HG03342 (cell line): ENCODE measurements at regions not wholly inside any gene's neighbourhood (a gene's known extent, or its start where the extent isn't known, plus 50 kb on each side); places are given as distances from the start of the nearest gene placed in this dataset.
"Not testable (repeated sequence)": the region's sequence is repeated elsewhere in the genome, so short reads cannot be mapped to it uniquely, and the experiment has no call there.

ENCODE experiments used
- ATAC-seq: cut with Tn5 transposase; IDR thresholded peaks from one replicate; pipeline ENCODE4 v1.9.1; 2021; ENCODE audit warnings: mild to moderate bottlenecking, moderate library complexity; ENCODE audit not compliant: unreplicated experiment

DNA sequence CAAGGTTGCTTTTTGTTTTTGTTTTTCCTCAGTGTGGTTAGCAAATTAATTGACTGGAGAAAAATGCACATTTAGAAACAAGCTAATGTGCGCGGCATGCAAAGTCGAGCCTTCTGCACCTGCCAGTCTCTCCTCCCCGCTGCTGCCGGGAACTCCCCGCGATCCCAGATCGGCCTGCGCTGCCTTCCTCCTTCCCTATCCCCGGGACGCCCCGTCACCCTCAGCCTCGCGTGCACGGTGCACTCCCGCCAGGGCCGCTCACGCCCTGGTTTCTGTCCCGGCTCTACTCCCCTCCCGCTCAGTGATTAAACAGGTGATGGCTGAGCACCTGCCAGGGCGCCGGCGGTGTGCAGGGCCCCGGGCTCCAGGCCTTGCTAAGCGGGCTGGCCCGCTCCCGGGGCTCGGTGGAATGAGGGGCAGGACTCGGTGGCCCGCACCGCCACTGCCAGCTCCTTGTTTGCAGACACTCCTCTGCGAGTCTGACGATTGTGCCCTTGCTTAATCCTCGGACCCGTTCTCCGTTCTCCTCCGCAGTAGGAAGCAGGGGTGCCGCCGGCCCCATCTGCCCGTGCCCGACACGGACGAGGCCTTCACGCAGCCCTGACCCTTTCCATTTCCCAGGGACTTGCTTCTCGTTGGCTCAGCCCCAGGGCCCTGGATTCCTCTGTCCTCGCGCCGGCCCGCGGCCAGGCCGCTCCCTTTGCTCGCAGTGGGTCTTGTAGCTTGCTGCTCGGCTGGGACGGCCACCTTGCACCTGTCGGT, 143.4 kb downstream of the TRIML1 start:
- ATAC-seq = no peak

DNA sequence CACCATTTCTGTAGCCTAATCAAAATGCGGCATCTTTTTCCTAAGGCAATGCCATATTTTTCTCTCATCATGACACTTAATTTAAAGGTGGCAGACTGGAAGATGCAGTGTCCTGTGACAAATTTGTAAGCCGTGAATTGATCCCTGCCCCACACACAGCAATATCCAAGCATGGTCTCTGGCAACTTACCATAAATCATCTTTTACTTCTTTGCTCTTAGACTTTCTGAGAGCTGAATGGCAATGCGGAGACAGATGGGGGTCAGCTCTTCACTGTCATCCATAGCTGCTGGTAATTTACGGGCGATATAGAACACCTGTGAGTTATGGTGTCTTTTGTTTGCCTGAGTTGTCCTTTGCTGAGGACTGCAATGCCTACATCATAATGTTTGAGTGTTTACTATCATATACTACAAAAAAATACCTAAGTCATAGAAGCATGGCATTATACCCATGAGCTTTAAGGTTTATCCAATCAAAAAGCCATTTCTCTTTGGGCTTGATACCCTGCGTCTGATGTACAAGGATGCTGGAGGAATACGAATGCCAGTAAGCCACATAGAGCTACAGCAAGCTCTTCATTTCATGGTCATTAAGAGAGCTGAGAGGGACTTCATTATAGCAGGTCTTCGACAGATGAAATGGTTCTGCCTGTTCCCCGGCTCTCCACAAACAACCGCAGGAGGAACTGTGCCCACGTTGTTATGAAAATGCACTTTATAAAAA, 148.1 kb downstream of the TRIML1 start:
- no peak for ATAC-seq

DNA sequence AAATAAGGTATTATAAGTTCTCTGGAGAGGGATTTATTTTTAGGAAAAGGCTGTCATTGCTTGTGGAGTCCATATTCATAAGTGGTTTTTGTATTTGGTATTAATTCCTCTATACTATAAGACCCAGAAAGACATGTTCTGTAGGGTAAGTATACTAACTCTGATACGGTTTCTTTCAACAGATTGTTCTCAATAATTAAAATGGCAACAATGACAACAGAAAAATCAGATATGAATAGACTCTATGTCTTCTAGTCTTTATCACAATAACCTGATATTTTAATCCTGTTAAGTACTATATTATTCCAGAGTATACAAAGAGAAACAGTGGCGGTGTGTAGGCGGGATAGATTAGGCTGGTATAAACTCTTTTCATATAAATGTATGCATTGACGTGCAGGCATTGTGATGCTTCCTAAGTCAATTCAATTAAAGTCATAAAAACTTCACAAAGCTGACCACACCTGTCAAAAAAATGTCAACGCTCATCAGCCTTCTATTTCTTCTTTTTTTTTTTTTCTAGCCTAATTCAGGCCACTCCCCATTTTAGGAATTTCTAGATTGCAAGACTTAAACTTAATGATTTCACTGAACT, 150.4 kb downstream of the TRIML1 start:
- ATAC-seq = no peak

DNA sequence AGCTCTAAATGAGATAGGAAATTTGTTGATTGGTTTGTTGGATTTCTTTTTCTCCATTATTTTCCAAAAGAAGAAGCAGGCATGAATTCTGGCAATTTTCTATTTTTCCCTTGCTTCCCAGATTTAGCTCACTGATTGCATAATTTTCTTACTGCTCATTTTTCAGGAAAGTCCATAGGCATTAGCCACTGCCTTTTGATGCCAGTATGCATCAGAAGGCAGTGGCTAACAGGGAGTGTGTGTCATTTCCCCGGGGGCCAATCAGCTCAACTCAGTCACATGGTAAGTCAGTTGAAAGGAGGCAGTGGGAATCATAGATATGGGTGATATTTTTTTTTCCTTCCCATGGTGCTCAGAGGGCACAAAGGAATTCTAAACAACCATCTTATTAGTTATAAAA, 156.7 kb downstream of the TRIML1 start:
- ATAC-seq = no peak

DNA sequence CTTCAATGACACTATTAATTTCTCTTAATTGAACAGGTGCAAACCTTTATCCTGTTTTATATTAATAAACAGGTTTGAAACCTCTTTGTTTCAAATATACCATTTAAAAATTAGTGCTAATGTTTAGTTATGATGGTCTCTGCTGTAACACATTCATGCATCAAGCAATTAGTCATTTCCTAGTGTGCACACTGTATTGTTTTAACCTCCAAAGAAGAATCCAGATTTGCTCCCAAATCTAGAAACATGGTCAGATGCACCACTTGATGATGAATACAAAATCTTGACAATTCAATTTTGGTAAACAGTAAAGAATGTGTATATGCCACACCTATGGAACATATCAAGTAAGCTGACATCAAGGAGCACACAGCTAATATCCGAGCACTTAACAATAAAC, 157.1 kb downstream of the TRIML1 start:
- ATAC-seq = no peak

DNA sequence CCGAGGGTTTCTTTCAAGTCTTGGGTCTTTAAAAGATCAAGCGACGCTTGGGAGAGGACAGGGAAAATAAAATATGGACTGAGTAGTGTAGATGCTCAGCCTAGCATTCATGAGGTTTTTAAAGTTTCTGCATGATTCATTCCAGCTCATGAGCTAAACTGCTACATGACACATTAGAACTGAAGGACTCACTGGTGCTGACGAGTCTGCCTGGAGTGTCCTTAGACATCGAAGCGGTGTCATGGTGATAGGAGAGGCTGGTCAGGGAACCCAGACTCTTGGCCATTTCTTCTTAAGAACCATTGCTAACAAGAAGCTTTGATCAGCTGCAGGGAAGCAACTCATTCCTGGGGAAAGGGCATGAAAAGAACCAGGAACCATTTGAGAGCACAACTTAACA, 158.6 kb downstream of the TRIML1 start:
- no peak for ATAC-seq

DNA sequence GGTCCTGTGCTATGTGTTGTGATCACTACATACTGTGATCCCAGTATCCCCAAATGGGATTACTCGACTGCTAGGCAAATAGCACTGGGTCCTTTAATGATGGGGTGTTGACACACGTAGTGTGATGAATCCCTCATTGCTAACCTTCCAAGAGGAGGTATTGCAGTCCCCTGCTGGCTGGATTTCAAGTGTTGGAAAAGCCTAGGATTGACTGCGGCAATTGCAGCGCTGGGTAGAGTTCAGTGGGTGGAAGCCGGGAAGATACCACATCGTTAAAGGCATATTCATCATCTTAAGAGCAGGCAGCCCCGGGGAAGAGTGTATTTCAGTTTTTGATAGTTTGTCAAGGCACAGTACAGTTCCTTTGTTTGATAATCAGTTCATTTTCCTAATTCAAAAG, 159.9 kb downstream of the TRIML1 start:
- no peak for ATAC-seq

DNA sequence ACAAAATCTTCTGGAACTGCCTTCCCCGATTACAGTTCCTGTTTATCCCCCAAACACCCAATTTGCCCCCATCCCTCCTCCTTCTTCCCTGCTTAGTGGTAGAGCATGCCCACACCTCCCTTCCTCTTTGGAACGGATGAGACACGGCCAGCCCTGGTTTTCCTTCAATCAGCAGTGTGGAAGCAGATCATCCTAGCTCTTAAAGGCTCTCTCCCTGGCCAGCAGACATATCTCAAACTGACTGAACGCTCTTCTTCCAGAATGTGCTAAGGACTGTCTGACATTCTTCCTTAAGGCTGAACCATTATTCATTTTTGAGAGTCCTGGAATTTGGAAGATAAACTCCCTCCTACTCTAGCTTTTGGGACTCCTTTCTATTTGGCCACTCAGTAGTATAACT, 161.1 kb downstream of the TRIML1 start:
- ATAC-seq = no peak

DNA sequence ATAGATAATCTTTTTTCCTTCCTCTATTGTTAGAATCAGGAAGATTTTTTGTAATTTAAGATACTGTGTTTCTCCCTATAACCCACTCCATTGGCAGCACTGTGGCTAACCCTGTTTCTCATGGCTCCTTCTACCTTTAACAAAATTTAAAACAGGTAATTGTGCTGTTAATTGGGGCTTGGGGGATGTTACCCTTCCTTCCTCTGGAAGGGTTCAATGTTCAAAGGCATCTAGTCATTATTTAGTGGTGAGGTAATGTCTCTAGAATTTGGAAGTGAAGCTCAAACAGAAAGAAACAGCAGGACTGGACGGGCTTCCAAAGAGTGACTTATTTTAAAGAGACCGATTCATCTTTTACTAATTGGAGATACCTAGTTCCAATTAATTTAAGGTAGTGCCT, 166.4 kb downstream of the TRIML1 start:
- ATAC-seq = no peak

DNA sequence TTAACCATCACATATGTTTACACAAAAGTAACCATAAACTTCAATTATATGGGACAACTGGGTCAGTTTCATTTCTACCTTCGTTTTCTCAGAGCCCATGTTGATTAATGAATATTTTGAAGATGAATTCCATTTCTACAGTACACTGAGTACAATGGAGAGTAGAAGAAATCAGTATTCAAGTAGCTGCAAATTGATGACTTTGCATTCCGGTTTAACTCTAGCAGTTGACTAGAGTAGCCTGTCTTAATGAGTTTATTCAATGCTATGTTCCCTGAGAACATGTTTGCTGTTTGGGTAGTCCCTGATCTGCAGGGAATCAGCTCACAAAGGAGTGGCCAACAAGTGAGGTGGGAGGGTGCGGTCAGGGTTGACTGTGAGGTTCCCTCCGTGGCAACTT, 168.3 kb downstream of the TRIML1 start:
- ATAC-seq = no peak

DNA sequence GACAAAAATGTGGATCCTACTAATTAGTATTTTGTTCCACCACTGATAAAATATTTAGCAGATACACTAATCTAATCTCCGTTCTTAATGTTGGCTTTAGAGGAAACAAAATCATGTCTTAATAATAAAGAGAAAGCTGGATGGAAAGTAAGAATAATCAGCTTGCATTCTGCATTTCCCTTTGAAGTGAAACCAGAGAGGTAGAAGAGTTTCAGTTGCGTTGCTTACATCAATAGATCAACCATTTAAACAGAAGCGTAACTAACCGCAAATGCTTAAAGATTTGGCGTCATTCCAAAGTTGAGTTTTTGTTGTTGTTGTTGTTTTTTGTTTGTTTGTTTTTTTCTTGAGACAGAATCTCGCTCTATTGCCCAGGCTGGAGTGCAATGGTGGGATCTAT, 168.9 kb downstream of the TRIML1 start:
- ATAC-seq = no peak

DNA sequence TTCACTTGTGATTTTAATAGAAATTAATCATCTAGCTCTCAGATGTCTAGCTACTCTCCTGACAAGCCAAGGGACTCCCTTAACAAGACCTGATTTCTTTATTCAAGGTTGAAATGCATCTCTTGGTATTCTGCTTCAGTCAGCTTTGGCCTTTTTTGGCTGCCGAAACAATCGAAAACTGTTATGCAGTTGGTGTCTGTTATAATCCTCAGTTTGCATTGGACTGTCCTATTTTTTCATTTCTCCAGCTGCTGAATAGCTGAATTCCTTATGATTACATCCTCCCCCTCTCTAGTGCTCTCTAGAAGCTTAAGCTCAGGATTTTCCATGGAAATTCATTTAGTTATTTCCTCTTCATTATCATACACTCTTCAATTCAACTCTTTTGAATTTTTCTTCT, 177.2 kb downstream of the TRIML1 start:
- ATAC-seq = no peak

DNA sequence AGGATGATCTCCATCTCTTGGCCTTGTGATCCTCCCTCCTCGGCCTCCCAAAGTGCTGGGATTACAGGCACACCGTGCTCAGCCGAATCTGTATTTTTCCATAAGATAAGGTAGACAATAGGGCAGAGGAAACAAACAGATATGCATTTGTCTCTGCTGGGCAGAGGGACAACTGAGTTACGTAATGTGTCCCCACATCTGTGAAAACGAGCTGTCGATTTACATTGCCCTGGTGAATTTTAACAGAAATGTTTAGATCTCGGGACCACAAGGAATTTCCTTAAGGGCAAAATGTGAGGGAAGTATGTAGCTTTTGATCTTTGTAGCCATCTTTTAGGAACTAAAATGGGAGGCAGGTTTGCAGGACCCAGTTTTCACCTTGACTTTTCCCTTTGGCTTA, 189.7 kb downstream of the TRIML1 start:
- no peak for ATAC-seq

DNA sequence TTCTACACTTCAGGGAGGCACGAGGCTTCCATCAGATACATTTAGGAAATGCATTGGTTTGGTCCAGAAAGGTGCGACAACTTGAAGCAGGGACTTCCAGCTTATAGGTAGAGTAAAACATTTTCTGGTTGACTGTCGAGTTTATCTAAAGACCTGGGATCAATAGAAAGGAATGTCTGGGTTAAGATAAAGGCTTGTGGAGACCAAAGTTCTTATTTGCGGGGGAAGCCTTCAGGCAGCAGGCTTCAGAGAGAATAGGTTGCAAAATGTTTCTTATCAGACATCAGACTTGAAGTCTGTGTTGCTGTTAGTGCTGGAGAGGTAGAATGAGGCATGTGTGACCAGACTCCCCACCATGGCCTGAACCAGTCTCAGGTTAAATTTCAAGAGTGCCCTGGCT, 190.3 kb downstream of the TRIML1 start:
- no peak for ATAC-seq

DNA sequence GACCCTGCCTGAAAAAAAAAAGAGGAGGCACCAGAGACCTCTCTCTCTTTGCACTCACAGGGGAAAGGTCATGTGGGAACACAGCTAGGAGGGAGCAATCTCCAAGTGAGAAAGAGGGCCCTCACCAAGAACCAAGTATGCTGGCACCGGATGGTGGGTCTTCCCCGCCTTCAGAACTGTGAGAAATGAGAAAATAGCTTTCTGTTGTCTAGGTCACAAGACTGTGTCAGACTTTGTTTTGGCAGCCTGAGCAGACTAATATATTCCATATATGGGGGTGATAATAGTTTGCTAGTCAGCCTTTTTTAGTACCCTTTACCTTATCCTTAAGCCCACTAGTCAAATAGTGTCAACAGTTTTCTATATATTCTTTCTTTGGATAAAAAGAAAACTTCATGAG, 193.0 kb downstream of the TRIML1 start:
- no peak for ATAC-seq

DNA sequence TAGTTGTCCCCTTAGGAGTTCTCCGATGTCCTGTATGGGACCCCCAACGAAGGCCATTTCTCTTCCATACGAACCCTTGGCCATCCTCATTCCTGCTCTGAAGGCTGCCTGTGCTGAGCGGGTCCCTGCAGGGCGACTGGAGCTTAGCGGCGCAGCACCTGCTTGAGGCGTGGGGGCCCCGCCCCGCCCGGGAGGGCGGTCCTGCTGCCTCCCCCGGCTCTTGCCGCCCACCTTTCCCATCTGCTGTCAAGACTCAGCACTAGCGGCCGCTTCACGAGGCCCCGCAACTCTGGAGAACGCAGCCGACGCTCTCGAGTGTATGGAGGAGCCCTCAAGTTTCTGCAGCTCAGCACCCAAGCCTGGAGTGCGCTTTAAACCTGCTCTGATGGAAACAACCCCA, 197.7 kb downstream of the TRIML1 start:
- ATAC-seq = no peak

DNA sequence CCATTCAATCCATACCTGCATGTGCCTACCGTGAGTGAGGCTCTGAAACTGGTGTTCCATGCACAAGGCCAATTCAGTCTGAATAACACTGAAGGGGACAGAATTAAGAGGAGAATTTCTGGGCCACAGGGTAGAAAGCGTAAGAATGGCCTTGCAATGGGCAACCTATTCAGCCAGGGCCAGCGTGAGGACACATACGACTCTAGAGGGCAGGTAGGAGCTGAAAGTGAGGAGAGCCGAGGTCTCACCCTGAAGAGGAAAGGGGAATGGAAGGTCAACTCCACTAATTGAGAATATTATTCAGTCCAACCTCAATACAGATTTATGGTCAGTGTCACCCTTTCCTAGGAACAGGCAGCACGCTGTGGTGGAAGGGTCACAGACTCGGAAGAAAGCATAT, 202.2 kb downstream of the TRIML1 start:
- no peak for ATAC-seq

DNA sequence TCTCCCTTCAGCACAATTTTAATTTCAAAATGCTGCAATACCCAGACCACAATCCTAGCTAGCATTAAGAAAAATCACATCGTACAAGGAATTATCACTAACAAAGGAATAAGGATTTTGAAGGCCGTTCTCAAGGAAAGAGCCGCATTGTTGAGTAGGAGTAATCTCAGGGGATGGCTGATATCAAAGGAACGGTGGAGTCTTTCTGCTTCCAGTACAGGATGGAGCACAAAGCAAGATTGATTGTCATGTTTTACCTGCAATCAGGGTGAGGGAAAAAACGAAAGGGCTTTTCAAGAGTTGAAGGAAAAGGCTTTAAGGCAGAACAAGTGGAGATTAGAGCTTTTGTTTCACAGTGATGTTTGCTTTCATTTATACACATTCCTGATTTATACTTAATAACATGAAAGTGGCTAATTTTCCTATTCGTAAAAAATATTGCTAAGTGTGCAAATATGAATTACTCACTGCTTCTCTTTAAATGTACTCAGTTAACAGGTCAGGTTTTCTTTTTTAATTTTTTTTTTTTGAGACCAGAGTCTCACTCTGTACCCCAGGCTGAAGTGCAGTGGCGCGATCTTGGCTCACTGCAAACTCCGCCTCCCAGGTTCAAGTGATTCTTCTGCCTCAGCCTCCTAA, 207.0 kb downstream of the TRIML1 start:
- no peak for ATAC-seq

DNA sequence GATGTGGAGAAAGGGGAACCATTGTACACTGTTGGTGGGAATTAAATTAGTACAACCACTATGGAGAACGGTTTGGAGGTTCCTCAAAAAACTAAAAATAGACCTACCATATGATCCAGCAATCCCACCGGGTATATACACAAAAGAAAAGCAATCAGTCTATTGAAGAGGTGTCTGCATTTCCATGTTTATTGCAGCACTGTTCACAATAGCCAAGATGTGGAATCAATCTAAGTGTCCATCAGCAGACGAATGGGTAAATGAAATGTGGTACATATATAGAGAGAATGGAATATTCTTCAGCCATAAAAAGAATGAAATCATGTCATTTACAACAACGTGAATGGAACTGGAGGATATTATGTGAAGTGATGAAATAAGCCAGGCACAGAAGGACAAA, 208.1 kb downstream of the TRIML1 start:
- ATAC-seq = no peak

DNA sequence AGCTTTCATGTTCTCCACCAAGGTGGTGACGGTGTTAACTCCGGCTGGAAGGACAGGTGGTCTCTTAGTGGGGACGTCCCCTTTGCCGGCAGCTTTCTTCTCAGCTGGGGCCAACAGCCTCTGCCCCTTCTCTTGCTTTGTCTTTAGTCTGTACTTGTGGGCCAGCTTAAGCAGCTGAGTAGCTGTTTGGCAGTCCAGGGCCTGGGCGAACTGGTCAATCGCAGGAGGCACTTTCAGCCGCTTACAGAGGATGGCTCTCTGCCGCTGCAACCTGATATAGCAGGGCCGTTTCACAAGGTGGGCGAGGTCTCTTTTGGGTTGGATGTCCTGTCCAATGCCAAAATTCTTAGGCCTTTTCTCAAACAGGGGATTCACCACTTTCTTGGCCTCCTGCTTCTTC, 210.3 kb downstream of the TRIML1 start:
- ATAC-seq = not testable (repeated sequence)

DNA sequence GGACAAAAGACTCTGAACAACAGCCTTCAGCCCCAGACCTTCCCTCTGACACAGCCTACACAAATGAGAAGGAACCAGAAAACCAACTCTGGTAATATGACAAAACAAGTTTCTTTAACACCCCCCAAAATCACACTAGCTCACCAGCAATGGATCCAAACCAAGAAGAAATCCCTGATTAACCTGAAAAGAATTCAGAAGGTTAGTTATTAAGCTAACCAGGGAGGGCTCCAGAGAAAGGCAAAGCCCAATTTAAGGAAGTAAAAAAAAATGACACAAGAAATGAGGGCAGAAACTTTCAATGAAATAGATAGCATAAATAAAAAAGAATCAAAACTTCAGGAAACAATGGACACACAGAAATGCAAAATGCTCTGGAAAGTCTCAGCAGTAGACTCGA, 224.0 kb downstream of the TRIML1 start:
- ATAC-seq = no peak

DNA sequence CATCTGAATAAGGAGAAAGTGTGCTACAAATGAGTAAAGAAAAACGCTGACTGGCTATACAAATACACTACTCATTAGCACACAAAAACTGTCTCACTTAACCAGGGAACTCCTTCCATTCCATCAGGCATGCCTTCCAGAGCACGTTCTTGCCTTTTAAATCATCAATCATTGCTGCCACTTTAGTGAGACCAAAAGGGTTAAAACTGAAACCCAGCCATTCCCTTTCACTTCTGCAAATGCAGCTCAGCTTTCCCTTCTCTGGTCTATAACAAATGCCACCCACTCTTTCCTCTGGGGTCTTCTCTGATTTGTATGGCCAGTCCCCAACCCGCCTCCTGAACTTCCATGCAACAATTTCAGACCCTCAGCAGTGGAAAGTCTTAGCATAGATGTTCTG, 231.5 kb downstream of the TRIML1 start:
- no peak for ATAC-seq
